ENCODE measurements at regions not wholly inside any gene's neighbourhood (a gene's known extent, or its start where the extent isn't known, plus 50 kb on each side); places are given as distances from the start of the nearest gene placed in this dataset.
"Not testable (repeated sequence)": the region's sequence is repeated elsewhere in the genome, so short reads cannot be mapped to it uniquely, and the experiment has no call there.

DNA sequence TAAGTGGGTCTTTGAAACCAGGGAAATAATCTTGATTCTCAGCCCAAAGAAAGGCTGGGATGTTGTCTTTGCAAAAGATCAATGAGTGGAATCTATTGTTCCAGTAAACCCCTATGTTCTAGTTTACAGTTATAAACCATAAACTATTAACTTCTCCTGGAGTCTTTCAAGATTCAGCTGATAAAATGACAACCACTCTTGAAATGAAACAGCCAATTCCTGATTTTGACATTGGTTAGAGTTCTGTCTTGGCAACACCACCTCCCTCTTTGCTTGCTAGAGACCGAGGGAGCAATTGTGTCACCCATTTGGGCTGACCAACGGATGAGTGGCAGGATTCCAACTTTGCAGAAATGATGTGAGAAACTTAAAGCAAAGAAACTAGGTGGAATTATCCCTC lies 746.9 kb downstream of the SLC4A3 start:
- no peak overlapping the region for H3K4me3 ChIP-seq
- intact Hi-C loops (cut with DNase I; ENCODE audit: low total_unique reads) = no loop called here
- no peak for TF ChIP-seq POLR2AphosphoS5 (IDR thresholded peaks at IDR 0.05)
- TF ChIP-seq CTCF (IDR thresholded peaks at IDR 0.05) = no peak
- no peak for TF ChIP-seq EP300 (IDR thresholded peaks at IDR 0.05; ENCODE audit: low read depth)
- TF ChIP-seq POLR2A (IDR thresholded peaks at IDR 0.05) = no peak
- in situ Hi-C loops (cut with MboI; ENCODE audit: low pct_ligation_motif_present in 1 of 4, low pct_unique_long_range_greater_than_20kb in 1 of 4, low sequenced_read_pairs in 3 of 4) = no loop called here
- H3K27ac ChIP-seq = no peak overlapping the region
- H3K4me1 ChIP-seq = no peaks in the 10 kb centered on the region
- H3K9me3 ChIP-seq = no peaks in the 10 kb centered on the region
- no peaks in the 10 kb centered on the region for H3K36me3 ChIP-seq
- 63 to 65% methylated on average over 2 of the region's 2 CpGs for WGBS, 2 donors (ENCODE audit: low coverage in 1 of 2)
- no peaks in the 10 kb centered on the region for H3K27me3 ChIP-seq
- DNase-seq = no peak

DNA sequence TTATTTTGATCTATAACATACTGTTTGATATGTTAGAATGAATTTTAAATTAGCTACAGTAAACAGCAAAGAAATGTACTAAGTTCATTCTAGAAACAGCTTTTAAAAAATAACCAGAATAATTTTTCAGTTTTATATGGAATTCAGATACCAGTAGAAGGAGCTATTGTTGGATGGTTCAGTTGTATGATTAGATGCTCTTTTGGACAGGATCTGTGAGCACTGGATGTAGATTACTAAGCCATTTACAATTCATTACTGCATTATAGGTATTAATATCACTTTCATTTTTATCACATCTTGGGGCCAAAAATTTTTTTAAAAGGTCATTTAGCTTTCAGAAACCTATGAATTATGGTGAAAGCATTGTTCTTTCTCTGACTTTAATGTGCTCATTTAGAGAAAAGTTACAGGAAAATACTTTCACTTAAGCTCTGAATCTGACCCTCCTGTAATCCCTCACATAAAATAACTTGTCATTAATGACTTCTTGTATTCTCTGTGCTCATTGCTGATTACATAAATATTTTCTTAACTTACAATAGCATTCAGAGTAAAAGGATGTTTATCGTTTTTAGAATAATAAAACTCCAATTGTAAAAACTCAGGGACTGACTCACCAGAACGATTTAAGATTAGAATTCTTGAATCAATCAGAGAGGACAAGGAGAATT lies 750.2 kb downstream of the SLC4A3 start:
- Histone ChIP-seq H3K36me3 (no peaks in the 10 kb centered on the region), H3K4me3 (no peak overlapping the region), H3K4me1 (no peaks in the 10 kb centered on the region), H3K9me3 (no peaks in the 10 kb centered on the region), H3K27me3 (no peaks in the 10 kb centered on the region), H3K27ac (no peak overlapping the region)
- no peak for DNase-seq
- WGBS, 2 donors (ENCODE audit: low coverage in 1 of 2) = 25 to 28% methylated on average over 2 of the region's 2 CpGs
- intact Hi-C loops (cut with DNase I; ENCODE audit: low total_unique reads) (no loop called here), in situ Hi-C loops (cut with MboI; ENCODE audit: low pct_ligation_motif_present in 1 of 4, low pct_unique_long_range_greater_than_20kb in 1 of 4, low sequenced_read_pairs in 3 of 4) (no loop called here)
- TF ChIP-seq POLR2A (IDR thresholded peaks at IDR 0.05) (no peak), EP300 (IDR thresholded peaks at IDR 0.05; ENCODE audit: low read depth) (no peak)

DNA sequence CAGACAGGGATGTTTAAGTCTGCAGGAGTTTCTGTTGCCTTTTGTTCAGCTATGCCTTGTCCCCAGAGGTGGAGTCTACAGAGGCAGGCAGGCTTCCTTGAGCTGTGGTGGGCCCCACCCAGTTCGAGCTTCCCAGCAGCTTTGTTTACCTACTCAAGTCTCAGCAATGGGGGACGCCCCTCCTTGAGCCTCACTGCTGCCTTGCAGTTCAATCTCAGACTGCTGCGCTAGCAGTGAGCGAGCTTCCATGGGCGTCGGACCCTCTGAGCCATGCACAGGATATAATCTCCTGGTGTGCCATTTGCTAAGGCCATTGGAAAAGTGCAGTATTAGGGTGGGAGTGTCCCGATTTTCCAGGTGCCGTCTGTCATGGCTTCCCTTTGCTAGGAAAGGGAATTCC lies 760.3 kb downstream of the SLC4A3 start:
- H3K27me3 ChIP-seq; intact Hi-C loops (cut with DNase I; ENCODE audit: low total_unique reads); in situ Hi-C loops (cut with MboI; ENCODE audit: low pct_ligation_motif_present in 1 of 4, low pct_unique_long_range_greater_than_20kb in 1 of 4, low sequenced_read_pairs in 3 of 4); DNase-seq; H3K9me3 ChIP-seq; H3K27ac ChIP-seq; H3K4me3 ChIP-seq; H3K4me1 ChIP-seq; H3K36me3 ChIP-seq: not testable (repeated sequence)
- WGBS, 2 donors (ENCODE audit: low coverage in 1 of 2) = 86% methylated on average over 8 of the region's 8 CpGs; no CpG with 5 or more reads in 1 of the 2 donors

- Histone ChIP-seq H3K27ac (no peak overlapping the region), H3K9me3 (no peaks in the 10 kb centered on the region), H3K36me3 (no peaks in the 10 kb centered on the region), H3K4me1 (peaks cover 0 to 5% (median 0%) of the 10 kb centered on the region in 4 donors), H3K4me3 (no peak overlapping the region), H3K27me3 (no peaks in the 10 kb centered on the region)
- TF ChIP-seq POLR2A (IDR thresholded peaks at IDR 0.05) = no peak
- TF ChIP-seq EP300 (IDR thresholded peaks at IDR 0.05; ENCODE audit: low read depth) = no peak
- TF ChIP-seq POLR2AphosphoS5 (IDR thresholded peaks at IDR 0.05) = no peak
- no peak for TF ChIP-seq CTCF (IDR thresholded peaks at IDR 0.05)
- intact Hi-C loops (cut with DNase I; ENCODE audit: low total_unique reads) (no loop called here), in situ Hi-C loops (cut with MboI; ENCODE audit: low pct_ligation_motif_present in 1 of 4, low pct_unique_long_range_greater_than_20kb in 1 of 4, low sequenced_read_pairs in 3 of 4) (no loop called here)
- DNase-seq = no peak
- WGBS, 2 donors (ENCODE audit: low coverage in 1 of 2) = 29 to 34% methylated on average over 2 of the region's 2 CpGs
Measured at GRCh38 chr2:220393711-220394110, 766.3 kb downstream of the SLC4A3 start.

DNA sequence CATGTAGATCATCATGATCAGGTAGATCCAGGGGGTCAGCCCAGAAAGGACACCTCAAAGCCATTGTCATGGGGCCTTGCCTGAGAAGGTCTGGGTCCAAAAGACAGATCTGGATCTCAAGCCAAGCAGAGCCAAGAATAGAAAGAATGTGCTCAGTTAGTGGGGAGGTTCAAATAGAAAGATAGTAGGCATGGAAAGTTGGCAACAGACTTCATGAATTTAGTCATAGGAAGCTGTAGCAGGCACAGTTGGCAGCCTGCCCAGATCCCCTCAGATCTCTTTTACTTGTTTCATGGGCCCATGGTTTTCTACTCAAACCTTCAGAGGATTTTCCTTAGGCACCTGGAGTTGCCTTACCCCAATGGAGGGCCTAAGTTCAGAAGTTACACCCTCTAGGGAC lies 767.0 kb downstream of the SLC4A3 start:
- H3K4me1 ChIP-seq = peaks cover 0 to 5% (median 0%) of the 10 kb centered on the region in 4 donors
- intact Hi-C loops (cut with DNase I; ENCODE audit: low total_unique reads) (no loop called here), in situ Hi-C loops (cut with MboI; ENCODE audit: low pct_ligation_motif_present in 1 of 4, low pct_unique_long_range_greater_than_20kb in 1 of 4, low sequenced_read_pairs in 3 of 4) (no loop called here)
- H3K9me3 ChIP-seq = no peaks in the 10 kb centered on the region
- no peak overlapping the region for H3K27ac ChIP-seq
- TF ChIP-seq EP300 (IDR thresholded peaks at IDR 0.05; ENCODE audit: low read depth) = no peak
- TF ChIP-seq POLR2A (IDR thresholded peaks at IDR 0.05) = no peak
- TF ChIP-seq POLR2AphosphoS5 (IDR thresholded peaks at IDR 0.05) = no peak
- TF ChIP-seq CTCF (IDR thresholded peaks at IDR 0.05) = no peak
- no peaks in the 10 kb centered on the region for H3K27me3 ChIP-seq
- no peak for DNase-seq
- no peaks in the 10 kb centered on the region for H3K36me3 ChIP-seq
- H3K4me3 ChIP-seq = no peak overlapping the region

Data from transverse colon (tissue), 4 donors.